GM21717 (cell line): ENCODE measurements at regions not wholly inside any gene's neighbourhood (a gene's known extent, or its start where the extent isn't known, plus 50 kb on each side); places are given as distances from the start of the nearest gene placed in this dataset.
A peak's percentile ranks its signal among the peaks of the same experiment; 100 is the strongest.
"Not testable (repeated sequence)": the region's sequence is repeated elsewhere in the genome, so short reads cannot be mapped to it uniquely, and the experiment has no call there.

Experiments used
- ATAC-seq: cut with Tn5 transposase; IDR thresholded peaks from one replicate; pipeline ENCODE4 v1.9.1; 2021; ENCODE audit warnings: mild to moderate bottlenecking, moderate library complexity; ENCODE audit not compliant: unreplicated experiment

- ATAC-seq: no peak
Observed at GRCh38 chr1:187691439-187691838, 862.7 kb downstream of the PLA2G4A start.

- no peak for ATAC-seq
Observed at GRCh38 chr1:187692799-187693198, 864.0 kb downstream of the PLA2G4A start.

GRCh38 chr1:187696073-187696472, 867.3 kb downstream of the PLA2G4A start:
- no peak for ATAC-seq

- not testable (repeated sequence) for ATAC-seq
Observed at GRCh38 chr1:187703138-187704130, 874.7 kb downstream of the PLA2G4A start.

- no peak for ATAC-seq
Observed at GRCh38 chr1:187714470-187714869, 885.7 kb downstream of the PLA2G4A start.

- ATAC-seq: no peak
Observed at GRCh38 chr1:187715483-187715882, 886.7 kb downstream of the PLA2G4A start.

GRCh38 chr1:187716160-187716559, 887.4 kb downstream of the PLA2G4A start:
- no peak for ATAC-seq

- ATAC-seq: no peak
Observed at GRCh38 chr1:187718527-187718926, 889.8 kb downstream of the PLA2G4A start.

GRCh38 chr1:187721216-187721615, 892.5 kb downstream of the PLA2G4A start:
- ATAC-seq: no peak

- no peak for ATAC-seq
Observed at GRCh38 chr1:187725216-187725615, 896.5 kb downstream of the PLA2G4A start.

GRCh38 chr1:187733232-187733631, 904.5 kb downstream of the PLA2G4A start:
- no peak for ATAC-seq

GRCh38 chr1:187734427-187734826, 905.7 kb downstream of the PLA2G4A start:
- no peak for ATAC-seq

GRCh38 chr1:187744665-187745064, 915.9 kb downstream of the PLA2G4A start:
- ATAC-seq: peak; percentile 96

- no peak for ATAC-seq
Observed at GRCh38 chr1:187755536-187755935, 926.8 kb downstream of the PLA2G4A start.

GRCh38 chr1:187756684-187757083, 927.9 kb downstream of the PLA2G4A start:
- not testable (repeated sequence) for ATAC-seq

GRCh38 chr1:187759825-187760333, 931.1 kb downstream of the PLA2G4A start:
- ATAC-seq: no peak

- ATAC-seq: no peak
Observed at GRCh38 chr1:187762118-187762517, 933.4 kb downstream of the PLA2G4A start.

- ATAC-seq: no peak
Observed at GRCh38 chr1:187763465-187763864, 934.7 kb downstream of the PLA2G4A start.

- ATAC-seq: no peak
Observed at GRCh38 chr1:187763976-187764375, 935.2 kb downstream of the PLA2G4A start.

- ATAC-seq: no peak
Observed at GRCh38 chr1:187771396-187771795, 942.6 kb downstream of the PLA2G4A start.

GRCh38 chr1:187773168-187773567, 944.4 kb downstream of the PLA2G4A start:
- no peak for ATAC-seq

- no peak for ATAC-seq
Observed at GRCh38 chr1:187787736-187788135, 959.0 kb downstream of the PLA2G4A start.
